Endodermal cell (in vitro differentiated cells): ENCODE measurements at regions not wholly inside any gene's neighbourhood (a gene's known extent, or its start where the extent isn't known, plus 50 kb on each side); places are given as distances from the start of the nearest gene placed in this dataset.

Experiments
- DNase-seq: peaks from one replicate; pipeline ENCODE4 v3.0.0-alpha.2; 2017
- H3K27ac ChIP-seq: 2 replicates; pipeline ENCODE4 v1.5.1; 2013; ENCODE audit warnings: mild to moderate bottlenecking, low read depth, low read length, moderate library complexity
- H3K27me3 ChIP-seq: 2 replicates; pipeline ENCODE4 v1.6.1; 2013; ENCODE audit warnings: mild to moderate bottlenecking, low read length, moderate library complexity; ENCODE audit not compliant: insufficient read depth, control insufficient read depth, poor library complexity, severe bottlenecking
- H3K36me3 ChIP-seq: 2 replicates; pipeline ENCODE4 v1.7.0; 2013; ENCODE audit warnings: mild to moderate bottlenecking, low read length, moderate library complexity; ENCODE audit not compliant: control insufficient read depth, insufficient read depth
- H3K4me1 ChIP-seq: one replicate; pipeline ENCODE4 v1.7.0; 2013; ENCODE audit warnings: low read length; ENCODE audit not compliant: control insufficient read depth, insufficient read depth
- H3K4me3 ChIP-seq: 2 replicates; pipeline ENCODE4 v1.5.1; 2013; ENCODE audit warnings: mild to moderate bottlenecking, low read length, moderate library complexity
- H3K9ac ChIP-seq: 2 replicates; pipeline ENCODE4 v1.6.1; 2013; ENCODE audit warnings: mild to moderate bottlenecking, low read length, moderate library complexity; ENCODE audit not compliant: poor library complexity, severe bottlenecking; ENCODE audit errors: extremely low read depth
- H3K9me3 ChIP-seq: 2 replicates; pipeline ENCODE4 v1.6.1; 2013; ENCODE audit warnings: mild to moderate bottlenecking, low read length, moderate library complexity; ENCODE audit not compliant: control insufficient read depth
- H3K27ac Mint-ChIP-seq: 2 replicates; pipeline ENCODE4 v1.8.0; 2020; ENCODE audit warnings: mixed read lengths
- H3K27me3 Mint-ChIP-seq: 2 replicates; pipeline ENCODE4 v1.8.0; 2021; ENCODE audit warnings: mild to moderate bottlenecking, mixed read lengths; ENCODE audit not compliant: insufficient read depth
- H3K36me3 Mint-ChIP-seq: 2 replicates; pipeline ENCODE4 v1.8.0; 2020; ENCODE audit warnings: low read depth, mixed read lengths
- H3K4me1 Mint-ChIP-seq: 2 replicates; pipeline ENCODE4 v1.8.0; 2020; ENCODE audit warnings: mixed read lengths
- H3K4me3 Mint-ChIP-seq: 2 replicates; pipeline ENCODE4 v1.8.0; 2020; ENCODE audit warnings: mild to moderate bottlenecking, moderate library complexity, mixed read lengths
- H3K9me3 Mint-ChIP-seq: 2 replicates; pipeline ENCODE4 v1.8.0; 2020; ENCODE audit warnings: mild to moderate bottlenecking, mixed read lengths
- WGBS, 2 experiments: methylation state at CpG; one replicate each; pipeline versions ENCODE4 v1.1.5 to v1.1.7; 2013; ENCODE audit warnings: missing lambda C conversion rate in 2 of 2, mixed read lengths in 1 of 2; ENCODE audit not compliant: insufficient coverage in 1 of 2, insufficient read length in 1 of 2; 5-methylcytosine and 5-hydroxymethylcytosine counted together
- TF ChIP-seq, protein P1 (sequence below): fragments of 200-600 bp; sonication (generic); conservative IDR thresholded peaks from 2 replicates; pipeline ENCODE4 v1.5.0; 2021; ENCODE audit warnings: antibody characterized with exemption, mild to moderate bottlenecking

DNA sequence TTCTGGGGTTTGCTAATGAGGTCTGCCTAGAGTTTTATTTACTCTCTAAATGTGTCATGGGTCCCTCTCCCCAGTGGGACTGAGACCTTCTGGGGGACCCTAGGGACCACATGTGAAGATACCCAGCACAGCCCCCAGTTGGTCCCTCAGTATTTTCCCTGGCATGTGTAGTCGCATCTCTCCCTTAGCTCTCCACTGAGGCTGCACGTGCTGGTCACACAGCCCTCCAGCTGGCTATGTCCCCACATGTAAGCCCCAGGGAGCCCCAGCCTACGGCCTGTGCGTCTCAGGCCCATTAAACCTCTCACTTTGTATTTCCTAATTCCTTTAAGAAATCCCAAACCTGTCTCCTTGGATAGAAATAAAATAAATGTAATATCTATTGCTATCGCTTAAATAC is 189.6 kb upstream of the TSHZ3 start:
- 97% methylated on average over 4 of the region's 5 CpGs; no CpG with 5 or more reads in 1 of the 2 experiments for WGBS, 2 experiments
- TF ChIP-seq, protein P1, sequence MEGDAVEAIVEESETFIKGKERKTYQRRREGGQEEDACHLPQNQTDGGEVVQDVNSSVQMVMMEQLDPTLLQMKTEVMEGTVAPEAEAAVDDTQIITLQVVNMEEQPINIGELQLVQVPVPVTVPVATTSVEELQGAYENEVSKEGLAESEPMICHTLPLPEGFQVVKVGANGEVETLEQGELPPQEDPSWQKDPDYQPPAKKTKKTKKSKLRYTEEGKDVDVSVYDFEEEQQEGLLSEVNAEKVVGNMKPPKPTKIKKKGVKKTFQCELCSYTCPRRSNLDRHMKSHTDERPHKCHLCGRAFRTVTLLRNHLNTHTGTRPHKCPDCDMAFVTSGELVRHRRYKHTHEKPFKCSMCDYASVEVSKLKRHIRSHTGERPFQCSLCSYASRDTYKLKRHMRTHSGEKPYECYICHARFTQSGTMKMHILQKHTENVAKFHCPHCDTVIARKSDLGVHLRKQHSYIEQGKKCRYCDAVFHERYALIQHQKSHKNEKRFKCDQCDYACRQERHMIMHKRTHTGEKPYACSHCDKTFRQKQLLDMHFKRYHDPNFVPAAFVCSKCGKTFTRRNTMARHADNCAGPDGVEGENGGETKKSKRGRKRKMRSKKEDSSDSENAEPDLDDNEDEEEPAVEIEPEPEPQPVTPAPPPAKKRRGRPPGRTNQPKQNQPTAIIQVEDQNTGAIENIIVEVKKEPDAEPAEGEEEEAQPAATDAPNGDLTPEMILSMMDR, result no peak

DNA sequence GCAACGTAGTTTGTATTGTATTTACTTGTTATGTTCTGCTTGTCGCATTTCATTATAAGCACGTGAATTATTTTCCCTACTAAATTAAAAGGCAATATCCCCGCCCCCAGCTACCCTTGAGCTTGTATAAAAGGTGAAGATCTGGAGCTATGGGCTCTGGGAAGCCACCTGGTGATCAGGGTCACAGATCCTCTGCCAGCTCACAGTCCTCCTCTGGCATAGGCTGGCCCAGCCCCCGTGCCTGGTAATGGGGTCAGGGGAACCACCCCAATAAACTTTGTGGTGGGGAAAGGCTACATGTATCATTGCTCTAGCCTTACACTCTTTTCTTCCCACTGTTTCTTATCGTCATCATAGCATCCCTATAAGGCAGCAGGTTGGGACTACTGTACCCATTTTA is 190.2 kb upstream of the TSHZ3 start:
- Mint-ChIP-seq H3K27ac (no peak overlapping the region), H3K4me3 (no peak overlapping the region), H3K36me3 (peaks cover 1% of the 10 kb centered on the region), H3K27me3 (peaks cover 6% of the 10 kb centered on the region), H3K4me1 (peaks cover 29% of the 10 kb centered on the region), H3K9me3 (peaks cover 13% of the 10 kb centered on the region)
- WGBS, 2 experiments, result 60 to 93% methylated on average over 1 to 6 of the region's 6 CpGs
- DNase-seq, result peak; percentile 4
- Histone ChIP-seq H3K4me3 (no peak overlapping the region), H3K27me3 (peaks cover 8% of the 10 kb centered on the region), H3K9ac (no peak overlapping the region), H3K9me3 (peaks cover 5% of the 10 kb centered on the region), H3K27ac (no peak overlapping the region), H3K4me1 (peaks cover 5% of the 10 kb centered on the region), H3K36me3 (no peaks in the 10 kb centered on the region)
- TF ChIP-seq, protein P1, result no peak

More for the DNA sequence above, 189.6 kb upstream of the TSHZ3 start:
- Mint-ChIP-seq H3K9me3 (peaks cover 10% of the 10 kb centered on the region), H3K36me3 (peaks cover 1% of the 10 kb centered on the region), H3K4me3 (no peak overlapping the region), H3K27ac (no peak overlapping the region), H3K4me1 (peaks cover 30% of the 10 kb centered on the region), H3K27me3 (peaks cover 6% of the 10 kb centered on the region)
- Histone ChIP-seq H3K27me3 (peaks cover 8% of the 10 kb centered on the region), H3K27ac (no peak overlapping the region), H3K9ac (no peak overlapping the region), H3K36me3 (no peaks in the 10 kb centered on the region), H3K4me1 (peaks cover 5% of the 10 kb centered on the region), H3K9me3 (peaks cover 5% of the 10 kb centered on the region), H3K4me3 (no peak overlapping the region)
- no peak for DNase-seq

- Histone ChIP-seq H3K27me3 (peaks cover 8% of the 10 kb centered on the region), H3K4me3 (no peak overlapping the region), H3K9me3 (peaks cover 5% of the 10 kb centered on the region), H3K36me3 (no peaks in the 10 kb centered on the region), H3K27ac (no peak overlapping the region), H3K4me1 (peaks cover 5% of the 10 kb centered on the region), H3K9ac (no peak overlapping the region)
- H3K9me3 Mint-ChIP-seq, result peaks cover 13% of the 10 kb centered on the region
- H3K4me3 Mint-ChIP-seq, result no peak overlapping the region
- peak; percentile 64 for DNase-seq
- no peak overlapping the region for H3K27ac Mint-ChIP-seq
- TF ChIP-seq, protein P1, result no peak
- peaks cover 39% of the 10 kb centered on the region for H3K4me1 Mint-ChIP-seq
- peaks cover 7% of the 10 kb centered on the region for H3K27me3 Mint-ChIP-seq
- 33 to 34% methylated on average over 1 to 2 of the region's 2 CpGs for WGBS, 2 experiments
- peaks cover 1% of the 10 kb centered on the region for H3K36me3 Mint-ChIP-seq
These were observed 192.2 kb upstream of the TSHZ3 start for GRCh38 chr19:31541396-31541795.
